HEK293 (cell line): ENCODE measurements at regions not wholly inside any gene's neighbourhood (a gene's known extent, or its start where the extent isn't known, plus 50 kb on each side); places are given as distances from the start of the nearest gene placed in this dataset.

Experiments
- CTCF ChIA-PET: fragments of 350-600 bp; formaldehyde crosslinking; extraction: SDS; loops from one replicate; lab custom pipeline; 2021; ENCODE audit warnings: antibody characterized with exemption; lab: Yijun Ruan, JAX
- POLR2A ChIA-PET: fragments of 300-600 bp; formaldehyde crosslinking; extraction: SDS; loops from one replicate; lab custom pipeline; 2020; ENCODE audit warnings: antibody characterized with exemption, inconsistent platforms; lab: Yijun Ruan, JAX
- H3K27ac ChIP-seq: fragments of 200-500 bp; sonication (Bioruptor generic); 2 replicates; pipeline ENCODE4 v1.5.1; 2014; ENCODE audit warnings: low read depth, low read length, control low read depth, inconsistent platforms; ENCODE audit errors: extremely low read depth
- H3K36me3 ChIP-seq, 2 experiments: fragments of 200-500 bp in 1 of 2; sonication (Bioruptor generic) in 1 of 2; 1 replicate in 1 of 2; 2 replicates in 1 of 2; pipeline ENCODE4 v1.5.1; 2014 to 2017; ENCODE audit warnings: inconsistent platforms in 2 of 2, low read length in 2 of 2; ENCODE audit not compliant: control insufficient read depth in 2 of 2, insufficient read depth in 1 of 2
- H3K4me1 ChIP-seq: fragments of 200-500 bp; sonication (Bioruptor generic); 2 replicates; pipeline ENCODE4 v1.5.1; 2014; ENCODE audit warnings: mild to moderate bottlenecking, low read length, inconsistent platforms; ENCODE audit not compliant: control insufficient read depth, insufficient read depth
- H3K4me3 ChIP-seq: 2 replicates; pipeline ENCODE4 v1.5.1; 2011; ENCODE audit warnings: low read depth, mild to moderate bottlenecking, control low read depth, low read length, moderate library complexity
- H3K9me3 ChIP-seq: fragments of 200-500 bp; sonication (Bioruptor generic); 2 replicates; pipeline ENCODE4 v1.5.1; 2014; ENCODE audit warnings: low read depth, low read length, inconsistent platforms; ENCODE audit not compliant: control insufficient read depth, insufficient read depth
- MYNN ChIP-seq: fragments of 450-650 bp; formaldehyde crosslinking; IDR thresholded peaks from 2 replicates; pipeline ENCODE4 v1.5.1; 2016; ENCODE audit warnings: missing biosample characterization, missing genetic modification characterization, borderline replicate concordance
- ZBTB17 ChIP-seq: fragments of 450-650 bp; formaldehyde crosslinking; IDR thresholded peaks from 2 replicates; pipeline ENCODE4 v1.5.1; 2016; ENCODE audit warnings: missing biosample characterization, missing genetic modification characterization
- ZEB2 ChIP-seq: fragments of 450-650 bp; formaldehyde crosslinking; IDR thresholded peaks from 2 replicates; pipeline ENCODE4 v1.5.1; 2016; ENCODE audit warnings: missing biosample characterization, missing genetic modification characterization
- ZFP41 ChIP-seq: fragments of 450-650 bp; formaldehyde crosslinking; IDR thresholded peaks from 2 replicates; pipeline ENCODE4 v1.5.1; 2016; ENCODE audit warnings: missing biosample characterization, missing genetic modification characterization, borderline replicate concordance
- ZNF654 ChIP-seq: fragments of 450-650 bp; formaldehyde crosslinking; IDR thresholded peaks from 2 replicates; pipeline ENCODE4 v1.5.1; 2016; ENCODE audit warnings: low read depth, missing biosample characterization, missing genetic modification characterization
- ZNF660 ChIP-seq: fragments of 450-650 bp; IDR thresholded peaks from 2 replicates; pipeline ENCODE4 v1.5.1; 2018; ENCODE audit warnings: missing biosample characterization, mild to moderate bottlenecking, missing genetic modification characterization
- ZNF76 ChIP-seq: fragments of 450-650 bp; formaldehyde crosslinking; IDR thresholded peaks from 2 replicates; pipeline ENCODE4; 2016; ENCODE audit warnings: low read depth, missing biosample characterization, missing genetic modification characterization, borderline replicate concordance
- ZNF830 ChIP-seq: fragments of 450-650 bp; IDR thresholded peaks from 2 replicates; pipeline ENCODE4 v1.5.0; 2018; ENCODE audit warnings: missing biosample characterization, missing genetic modification characterization, low read depth, mild to moderate bottlenecking, moderate library complexity
- TF ChIP-seq, protein P1 (sequence below): fragments of 450-650 bp; formaldehyde crosslinking; IDR thresholded peaks from 2 replicates; pipeline ENCODE4 v1.5.1; 2017; ENCODE audit warnings: missing biosample characterization, missing genetic modification characterization
- TF ChIP-seq, protein P2 (sequence below): fragments of 450-650 bp; formaldehyde crosslinking; IDR thresholded peaks from 2 replicates; pipeline ENCODE4 v1.5.1; 2017; ENCODE audit warnings: missing biosample characterization, missing genetic modification characterization
- TF ChIP-seq, protein P3 (sequence below): fragments of 450-650 bp; formaldehyde crosslinking; IDR thresholded peaks from 2 replicates; pipeline ENCODE4 v1.5.1; 2016; ENCODE audit warnings: missing biosample characterization, missing genetic modification characterization
- TF ChIP-seq, protein P4 (sequence below): fragments of 450-650 bp; formaldehyde crosslinking; IDR thresholded peaks from 2 replicates; pipeline ENCODE4 v1.5.1; 2016; ENCODE audit warnings: missing biosample characterization, missing genetic modification characterization
- TF ChIP-seq, protein P5 (sequence below): fragments of 450-650 bp; formaldehyde crosslinking; IDR thresholded peaks from 2 replicates; pipeline ENCODE4 v1.5.1; 2017; ENCODE audit warnings: missing biosample characterization, missing genetic modification characterization
- TF ChIP-seq, protein P6 (sequence below): fragments of 450-650 bp; formaldehyde crosslinking; conservative IDR thresholded peaks from 2 replicates; pipeline ENCODE4 v1.5.1; 2016; ENCODE audit warnings: low read depth, missing biosample characterization, missing genetic modification characterization

DNA sequence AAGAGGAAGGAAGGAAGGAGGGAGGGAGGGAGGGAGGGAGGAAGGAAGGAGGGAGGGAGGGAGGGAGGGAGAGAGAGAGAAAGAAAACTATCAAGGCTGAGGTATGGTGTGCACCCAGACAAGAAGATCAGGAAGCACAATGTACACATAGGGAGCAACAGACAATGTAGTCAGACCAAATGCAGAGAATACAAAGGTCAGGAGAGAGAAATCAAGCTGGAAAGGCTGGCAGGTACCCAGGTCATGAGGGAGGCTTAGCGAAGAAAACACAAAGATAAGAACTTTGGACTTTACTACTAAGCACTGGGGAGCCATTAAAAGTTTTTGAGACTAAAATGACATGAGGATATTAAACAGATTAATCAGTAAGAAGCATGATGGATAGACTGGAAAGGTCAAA lies 176.0 kb upstream of the TMCO5A start:
- H3K4me3 ChIP-seq, result no peak overlapping the region
- ChIA-PET POLR2A (no interaction called here), CTCF (no interaction called here)
- H3K27ac ChIP-seq, result no peak overlapping the region
- no peaks in the 10 kb centered on the region for H3K4me1 ChIP-seq
- TF ChIP-seq, protein P1, sequence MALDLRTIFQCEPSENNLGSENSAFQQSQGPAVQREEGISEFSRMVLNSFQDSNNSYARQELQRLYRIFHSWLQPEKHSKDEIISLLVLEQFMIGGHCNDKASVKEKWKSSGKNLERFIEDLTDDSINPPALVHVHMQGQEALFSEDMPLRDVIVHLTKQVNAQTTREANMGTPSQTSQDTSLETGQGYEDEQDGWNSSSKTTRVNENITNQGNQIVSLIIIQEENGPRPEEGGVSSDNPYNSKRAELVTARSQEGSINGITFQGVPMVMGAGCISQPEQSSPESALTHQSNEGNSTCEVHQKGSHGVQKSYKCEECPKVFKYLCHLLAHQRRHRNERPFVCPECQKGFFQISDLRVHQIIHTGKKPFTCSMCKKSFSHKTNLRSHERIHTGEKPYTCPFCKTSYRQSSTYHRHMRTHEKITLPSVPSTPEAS (tag by site-specific recombination), result no peak
- no peak for TF ChIP-seq ZEB2 (tag by site-specific recombination)
- TF ChIP-seq MYNN, result no peak
- TF ChIP-seq, protein P2, sequence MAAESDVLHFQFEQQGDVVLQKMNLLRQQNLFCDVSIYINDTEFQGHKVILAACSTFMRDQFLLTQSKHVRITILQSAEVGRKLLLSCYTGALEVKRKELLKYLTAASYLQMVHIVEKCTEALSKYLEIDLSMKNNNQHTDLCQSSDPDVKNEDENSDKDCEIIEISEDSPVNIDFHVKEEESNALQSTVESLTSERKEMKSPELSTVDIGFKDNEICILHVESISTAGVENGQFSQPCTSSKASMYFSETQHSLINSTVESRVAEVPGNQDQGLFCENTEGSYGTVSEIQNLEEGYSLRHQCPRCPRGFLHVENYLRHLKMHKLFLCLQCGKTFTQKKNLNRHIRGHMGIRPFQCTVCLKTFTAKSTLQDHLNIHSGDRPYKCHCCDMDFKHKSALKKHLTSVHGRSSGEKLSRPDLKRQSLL (tag by site-specific recombination), result no peak
- no peak for TF ChIP-seq ZBTB17 (tag by site-specific recombination)
- no peak for TF ChIP-seq ZNF830
- TF ChIP-seq ZFP41 (tag by site-specific recombination), result no peak
- TF ChIP-seq, protein P3, sequence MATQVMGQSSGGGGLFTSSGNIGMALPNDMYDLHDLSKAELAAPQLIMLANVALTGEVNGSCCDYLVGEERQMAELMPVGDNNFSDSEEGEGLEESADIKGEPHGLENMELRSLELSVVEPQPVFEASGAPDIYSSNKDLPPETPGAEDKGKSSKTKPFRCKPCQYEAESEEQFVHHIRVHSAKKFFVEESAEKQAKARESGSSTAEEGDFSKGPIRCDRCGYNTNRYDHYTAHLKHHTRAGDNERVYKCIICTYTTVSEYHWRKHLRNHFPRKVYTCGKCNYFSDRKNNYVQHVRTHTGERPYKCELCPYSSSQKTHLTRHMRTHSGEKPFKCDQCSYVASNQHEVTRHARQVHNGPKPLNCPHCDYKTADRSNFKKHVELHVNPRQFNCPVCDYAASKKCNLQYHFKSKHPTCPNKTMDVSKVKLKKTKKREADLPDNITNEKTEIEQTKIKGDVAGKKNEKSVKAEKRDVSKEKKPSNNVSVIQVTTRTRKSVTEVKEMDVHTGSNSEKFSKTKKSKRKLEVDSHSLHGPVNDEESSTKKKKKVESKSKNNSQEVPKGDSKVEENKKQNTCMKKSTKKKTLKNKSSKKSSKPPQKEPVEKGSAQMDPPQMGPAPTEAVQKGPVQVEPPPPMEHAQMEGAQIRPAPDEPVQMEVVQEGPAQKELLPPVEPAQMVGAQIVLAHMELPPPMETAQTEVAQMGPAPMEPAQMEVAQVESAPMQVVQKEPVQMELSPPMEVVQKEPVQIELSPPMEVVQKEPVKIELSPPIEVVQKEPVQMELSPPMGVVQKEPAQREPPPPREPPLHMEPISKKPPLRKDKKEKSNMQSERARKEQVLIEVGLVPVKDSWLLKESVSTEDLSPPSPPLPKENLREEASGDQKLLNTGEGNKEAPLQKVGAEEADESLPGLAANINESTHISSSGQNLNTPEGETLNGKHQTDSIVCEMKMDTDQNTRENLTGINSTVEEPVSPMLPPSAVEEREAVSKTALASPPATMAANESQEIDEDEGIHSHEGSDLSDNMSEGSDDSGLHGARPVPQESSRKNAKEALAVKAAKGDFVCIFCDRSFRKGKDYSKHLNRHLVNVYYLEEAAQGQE (tag by site-specific recombination), result no peak
- no peaks in the 10 kb centered on the region for H3K36me3 ChIP-seq
- no peaks in the 10 kb centered on the region for H3K9me3 ChIP-seq

DNA sequence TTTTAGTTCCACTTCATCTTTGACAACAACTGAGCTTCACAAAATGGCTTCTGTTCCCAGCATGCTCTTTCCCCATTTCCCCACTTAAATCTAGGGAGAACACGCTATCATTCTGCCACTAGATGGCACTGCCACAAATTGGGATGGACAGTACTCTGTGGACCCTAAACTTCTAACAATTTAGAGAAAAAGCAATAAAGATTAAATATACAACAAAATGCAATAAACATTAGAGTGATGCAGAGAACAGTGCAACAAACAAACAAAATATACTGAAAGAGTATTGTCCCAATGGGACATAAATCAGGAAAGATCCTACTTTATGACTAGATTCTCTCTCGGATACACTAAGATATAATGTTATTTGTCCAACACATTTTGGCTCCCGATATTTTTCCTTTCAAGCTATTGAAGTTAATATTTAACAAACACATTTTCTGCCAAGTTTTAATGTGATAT lies 169.7 kb upstream of the TMCO5A start:
- CTCF ChIA-PET, result interaction anchor here (0.7 to 1.3 kb wide), 9 partner anchors 9 to 116 kb away, joined by 3 to 7 read pairs (median 4); no protein-coding TSS in a partner anchor
- TF ChIP-seq ZNF654 (peak; percentile 34; the same call in 1 of the 2 replicates), ZNF76 (tag by site-specific recombination) (0 out of 2 replicates have a peak, but pooled peaks have one; percentile 33), ZNF660 (0 out of 2 replicates have a peak, but pooled peaks have one; percentile 24)
- TF ChIP-seq, protein P4, sequence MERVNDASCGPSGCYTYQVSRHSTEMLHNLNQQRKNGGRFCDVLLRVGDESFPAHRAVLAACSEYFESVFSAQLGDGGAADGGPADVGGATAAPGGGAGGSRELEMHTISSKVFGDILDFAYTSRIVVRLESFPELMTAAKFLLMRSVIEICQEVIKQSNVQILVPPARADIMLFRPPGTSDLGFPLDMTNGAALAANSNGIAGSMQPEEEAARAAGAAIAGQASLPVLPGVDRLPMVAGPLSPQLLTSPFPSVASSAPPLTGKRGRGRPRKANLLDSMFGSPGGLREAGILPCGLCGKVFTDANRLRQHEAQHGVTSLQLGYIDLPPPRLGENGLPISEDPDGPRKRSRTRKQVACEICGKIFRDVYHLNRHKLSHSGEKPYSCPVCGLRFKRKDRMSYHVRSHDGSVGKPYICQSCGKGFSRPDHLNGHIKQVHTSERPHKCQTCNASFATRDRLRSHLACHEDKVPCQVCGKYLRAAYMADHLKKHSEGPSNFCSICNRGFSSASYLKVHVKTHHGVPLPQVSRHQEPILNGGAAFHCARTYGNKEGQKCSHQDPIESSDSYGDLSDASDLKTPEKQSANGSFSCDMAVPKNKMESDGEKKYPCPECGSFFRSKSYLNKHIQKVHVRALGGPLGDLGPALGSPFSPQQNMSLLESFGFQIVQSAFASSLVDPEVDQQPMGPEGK (tag by site-specific recombination), result no peak
- TF ChIP-seq, protein P5, sequence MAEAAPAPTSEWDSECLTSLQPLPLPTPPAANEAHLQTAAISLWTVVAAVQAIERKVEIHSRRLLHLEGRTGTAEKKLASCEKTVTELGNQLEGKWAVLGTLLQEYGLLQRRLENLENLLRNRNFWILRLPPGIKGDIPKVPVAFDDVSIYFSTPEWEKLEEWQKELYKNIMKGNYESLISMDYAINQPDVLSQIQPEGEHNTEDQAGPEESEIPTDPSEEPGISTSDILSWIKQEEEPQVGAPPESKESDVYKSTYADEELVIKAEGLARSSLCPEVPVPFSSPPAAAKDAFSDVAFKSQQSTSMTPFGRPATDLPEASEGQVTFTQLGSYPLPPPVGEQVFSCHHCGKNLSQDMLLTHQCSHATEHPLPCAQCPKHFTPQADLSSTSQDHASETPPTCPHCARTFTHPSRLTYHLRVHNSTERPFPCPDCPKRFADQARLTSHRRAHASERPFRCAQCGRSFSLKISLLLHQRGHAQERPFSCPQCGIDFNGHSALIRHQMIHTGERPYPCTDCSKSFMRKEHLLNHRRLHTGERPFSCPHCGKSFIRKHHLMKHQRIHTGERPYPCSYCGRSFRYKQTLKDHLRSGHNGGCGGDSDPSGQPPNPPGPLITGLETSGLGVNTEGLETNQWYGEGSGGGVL (tag by site-specific recombination), result no peak
- TF ChIP-seq, protein P6, sequence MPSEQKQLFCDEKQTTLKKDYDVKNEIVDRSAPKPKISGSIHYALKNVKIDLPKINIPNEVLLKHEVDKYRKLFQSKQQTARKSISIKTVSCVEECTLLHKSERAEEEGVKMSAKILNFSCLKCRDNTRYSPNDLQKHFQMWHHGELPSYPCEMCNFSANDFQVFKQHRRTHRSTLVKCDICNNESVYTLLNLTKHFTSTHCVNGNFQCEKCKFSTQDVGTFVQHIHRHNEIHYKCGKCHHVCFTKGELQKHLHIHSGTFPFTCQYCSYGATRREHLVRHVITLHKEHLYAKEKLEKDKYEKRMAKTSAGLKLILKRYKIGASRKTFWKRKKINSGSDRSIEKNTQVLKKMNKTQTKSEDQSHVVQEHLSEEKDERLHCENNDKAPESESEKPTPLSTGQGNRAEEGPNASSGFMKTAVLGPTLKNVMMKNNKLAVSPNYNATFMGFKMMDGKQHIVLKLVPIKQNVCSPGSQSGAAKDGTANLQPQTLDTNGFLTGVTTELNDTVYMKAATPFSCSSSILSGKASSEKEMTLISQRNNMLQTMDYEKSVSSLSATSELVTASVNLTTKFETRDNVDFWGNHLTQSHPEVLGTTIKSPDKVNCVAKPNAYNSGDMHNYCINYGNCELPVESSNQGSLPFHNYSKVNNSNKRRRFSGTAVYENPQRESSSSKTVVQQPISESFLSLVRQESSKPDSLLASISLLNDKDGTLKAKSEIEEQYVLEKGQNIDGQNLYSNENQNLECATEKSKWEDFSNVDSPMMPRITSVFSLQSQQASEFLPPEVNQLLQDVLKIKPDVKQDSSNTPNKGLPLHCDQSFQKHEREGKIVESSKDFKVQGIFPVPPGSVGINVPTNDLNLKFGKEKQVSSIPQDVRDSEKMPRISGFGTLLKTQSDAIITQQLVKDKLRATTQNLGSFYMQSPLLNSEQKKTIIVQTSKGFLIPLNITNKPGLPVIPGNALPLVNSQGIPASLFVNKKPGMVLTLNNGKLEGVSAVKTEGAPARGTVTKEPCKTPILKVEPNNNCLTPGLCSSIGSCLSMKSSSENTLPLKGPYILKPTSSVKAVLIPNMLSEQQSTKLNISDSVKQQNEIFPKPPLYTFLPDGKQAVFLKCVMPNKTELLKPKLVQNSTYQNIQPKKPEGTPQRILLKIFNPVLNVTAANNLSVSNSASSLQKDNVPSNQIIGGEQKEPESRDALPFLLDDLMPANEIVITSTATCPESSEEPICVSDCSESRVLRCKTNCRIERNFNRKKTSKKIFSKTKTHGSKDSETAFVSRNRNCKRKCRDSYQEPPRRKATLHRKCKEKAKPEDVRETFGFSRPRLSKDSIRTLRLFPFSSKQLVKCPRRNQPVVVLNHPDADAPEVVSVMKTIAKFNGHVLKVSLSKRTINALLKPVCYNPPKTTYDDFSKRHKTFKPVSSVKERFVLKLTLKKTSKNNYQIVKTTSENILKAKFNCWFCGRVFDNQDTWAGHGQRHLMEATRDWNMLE (tag by site-specific recombination), result peak; percentile 43; the same call in 1 of the 2 replicates
- Histone ChIP-seq H3K36me3 (no peaks in the 10 kb centered on the region), H3K27ac (no peak overlapping the region), H3K4me1 (no peaks in the 10 kb centered on the region), H3K9me3 (no peaks in the 10 kb centered on the region), H3K4me3 (no peak overlapping the region)
- POLR2A ChIA-PET, result no interaction called here
